ENCODE measurements at regions not wholly inside any gene's neighbourhood (a gene's known extent, or its start where the extent isn't known, plus 50 kb on each side); places are given as distances from the start of the nearest gene placed in this dataset.

GRCh38 chr2:198214114-198214596, 409.8 kb downstream of the PLCL1 start:
- no peak for DNase-seq (ENCODE audit: low spot score)

GRCh38 chr2:198213253-198213652, 408.9 kb downstream of the PLCL1 start:
- no peak for DNase-seq (ENCODE audit: low spot score)

GRCh38 chr2:198211706-198212105, 407.3 kb downstream of the PLCL1 start:
- DNase-seq (ENCODE audit: low spot score): no peak

- no peak for DNase-seq (ENCODE audit: low spot score)
These were observed 399.1 kb downstream of the PLCL1 start for GRCh38 chr2:198203336-198204069.

Measured in hematopoietic multipotent progenitor cell treated with erythropoietin and hydrocortisone succinate and interleukin-3 and kit ligand, for 15 days (in vitro differentiated cells).